Osteocyte (in vitro differentiated cells): ENCODE measurements at regions not wholly inside any gene's neighbourhood (a gene's known extent, or its start where the extent isn't known, plus 50 kb on each side); places are given as distances from the start of the nearest gene placed in this dataset.

Source experiments
- DNase-seq: peaks from one replicate; pipeline ENCODE4 v3.0.0; 2021; ENCODE audit warnings: mixed read lengths; ENCODE audit not compliant: unreplicated experiment; ENCODE audit errors: extremely low spot score
- H3K27ac Mint-ChIP-seq: one replicate; pipeline ENCODE4 v1.8.0; 2021; ENCODE audit warnings: mild to moderate bottlenecking, mixed read lengths; ENCODE audit not compliant: unreplicated experiment
- H3K27me3 Mint-ChIP-seq: one replicate; pipeline ENCODE4 v1.8.0; 2021; ENCODE audit warnings: mixed read lengths; ENCODE audit not compliant: unreplicated experiment
- H3K36me3 Mint-ChIP-seq: one replicate; pipeline ENCODE4 v1.8.0; 2021; ENCODE audit warnings: mixed read lengths; ENCODE audit not compliant: unreplicated experiment
- H3K4me1 Mint-ChIP-seq: one replicate; pipeline ENCODE4 v1.8.0; 2021; ENCODE audit warnings: mixed read lengths; ENCODE audit not compliant: unreplicated experiment
- H3K4me3 Mint-ChIP-seq: one replicate; pipeline ENCODE4 v1.8.0; 2021; ENCODE audit warnings: mild to moderate bottlenecking, moderate library complexity, mixed read lengths; ENCODE audit not compliant: unreplicated experiment
- H3K9me3 Mint-ChIP-seq: one replicate; pipeline ENCODE4 v1.8.0; 2021; ENCODE audit warnings: mixed read lengths; ENCODE audit not compliant: unreplicated experiment
- TF ChIP-seq, protein P1 (sequence below): fragments of 200-600 bp; sonication (generic); IDR thresholded peaks from 2 replicates; pipeline ENCODE4 v1.5.0; 2021; ENCODE audit warnings: antibody characterized with exemption, mild to moderate bottlenecking, moderate library complexity

DNA sequence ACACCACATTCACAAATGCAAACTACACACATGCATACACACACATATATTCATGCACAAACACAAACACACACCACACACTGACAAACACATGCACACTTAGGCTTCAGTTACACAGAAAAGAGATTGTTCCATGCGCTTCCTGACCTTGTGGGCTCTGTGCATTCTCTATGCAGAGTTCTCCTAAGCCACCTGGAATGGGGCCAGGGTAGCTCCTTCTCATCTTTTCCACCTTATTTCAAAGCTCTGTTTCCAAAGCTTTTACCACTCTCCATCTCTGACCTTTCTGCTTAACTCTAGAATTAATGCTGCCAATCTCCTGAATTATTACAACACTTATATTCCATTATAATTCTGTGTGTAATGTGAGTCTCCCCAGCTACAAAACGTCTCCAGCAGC is 522.3 kb upstream of the MYT1L start:
- Mint-ChIP-seq H3K27ac (no peak overlapping the region), H3K9me3 (peaks cover 3% of the 10 kb centered on the region)
- no peak for DNase-seq

DNA sequence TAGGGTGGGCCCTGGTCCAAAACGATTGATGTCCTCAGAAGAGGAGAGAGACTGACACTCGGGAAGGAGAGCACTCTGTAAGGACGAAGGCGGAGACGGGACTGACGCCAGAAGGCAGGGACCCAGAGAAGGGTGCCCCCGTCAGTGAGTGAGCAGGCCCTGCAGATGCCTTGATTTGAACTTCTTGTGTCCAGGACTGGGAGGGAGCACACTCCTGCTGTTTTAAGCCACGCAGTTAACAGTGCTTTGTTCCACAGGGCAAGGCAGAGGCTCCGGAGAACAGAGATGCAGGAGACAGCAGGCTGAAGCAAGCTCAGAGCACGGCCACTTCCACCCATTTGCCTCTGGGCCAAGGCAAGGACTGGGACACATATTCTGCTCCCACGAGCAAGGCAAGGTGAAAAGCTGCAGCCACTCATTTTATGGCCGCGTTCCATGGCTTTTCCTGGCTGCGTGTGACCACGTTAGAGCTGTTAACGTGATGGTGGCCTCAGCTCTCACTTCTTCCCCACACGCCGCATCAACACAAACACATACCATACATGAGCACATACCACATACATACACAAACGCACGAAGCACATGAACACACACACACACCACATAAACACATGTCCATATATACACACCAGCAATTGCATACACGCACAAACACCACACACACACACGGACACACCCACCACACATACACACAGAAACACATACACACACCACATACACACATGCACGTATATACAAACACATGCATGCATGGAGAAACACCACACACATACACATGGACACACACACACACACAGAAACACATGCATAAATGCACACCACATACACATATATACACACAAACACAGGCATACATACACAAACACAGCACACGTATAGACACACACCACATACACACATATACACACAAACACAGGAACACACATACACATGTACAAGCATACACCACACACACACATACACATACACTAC is 521.0 kb upstream of the MYT1L start:
- TF ChIP-seq, protein P1, sequence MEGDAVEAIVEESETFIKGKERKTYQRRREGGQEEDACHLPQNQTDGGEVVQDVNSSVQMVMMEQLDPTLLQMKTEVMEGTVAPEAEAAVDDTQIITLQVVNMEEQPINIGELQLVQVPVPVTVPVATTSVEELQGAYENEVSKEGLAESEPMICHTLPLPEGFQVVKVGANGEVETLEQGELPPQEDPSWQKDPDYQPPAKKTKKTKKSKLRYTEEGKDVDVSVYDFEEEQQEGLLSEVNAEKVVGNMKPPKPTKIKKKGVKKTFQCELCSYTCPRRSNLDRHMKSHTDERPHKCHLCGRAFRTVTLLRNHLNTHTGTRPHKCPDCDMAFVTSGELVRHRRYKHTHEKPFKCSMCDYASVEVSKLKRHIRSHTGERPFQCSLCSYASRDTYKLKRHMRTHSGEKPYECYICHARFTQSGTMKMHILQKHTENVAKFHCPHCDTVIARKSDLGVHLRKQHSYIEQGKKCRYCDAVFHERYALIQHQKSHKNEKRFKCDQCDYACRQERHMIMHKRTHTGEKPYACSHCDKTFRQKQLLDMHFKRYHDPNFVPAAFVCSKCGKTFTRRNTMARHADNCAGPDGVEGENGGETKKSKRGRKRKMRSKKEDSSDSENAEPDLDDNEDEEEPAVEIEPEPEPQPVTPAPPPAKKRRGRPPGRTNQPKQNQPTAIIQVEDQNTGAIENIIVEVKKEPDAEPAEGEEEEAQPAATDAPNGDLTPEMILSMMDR, result no peak
- Mint-ChIP-seq H3K36me3 (no peaks in the 10 kb centered on the region), H3K4me1 (no peaks in the 10 kb centered on the region), H3K9me3 (peaks cover 3% of the 10 kb centered on the region), H3K27ac (no peak overlapping the region), H3K27me3 (no peaks in the 10 kb centered on the region), H3K4me3 (no peak overlapping the region)
- no peak for DNase-seq

More for the DNA sequence above, 522.3 kb upstream of the MYT1L start:
- no peaks in the 10 kb centered on the region for H3K27me3 Mint-ChIP-seq
- H3K4me3 Mint-ChIP-seq, result no peak overlapping the region
- H3K36me3 Mint-ChIP-seq, result no peaks in the 10 kb centered on the region
- TF ChIP-seq, protein P1, result no peak
- no peaks in the 10 kb centered on the region for H3K4me1 Mint-ChIP-seq

DNA sequence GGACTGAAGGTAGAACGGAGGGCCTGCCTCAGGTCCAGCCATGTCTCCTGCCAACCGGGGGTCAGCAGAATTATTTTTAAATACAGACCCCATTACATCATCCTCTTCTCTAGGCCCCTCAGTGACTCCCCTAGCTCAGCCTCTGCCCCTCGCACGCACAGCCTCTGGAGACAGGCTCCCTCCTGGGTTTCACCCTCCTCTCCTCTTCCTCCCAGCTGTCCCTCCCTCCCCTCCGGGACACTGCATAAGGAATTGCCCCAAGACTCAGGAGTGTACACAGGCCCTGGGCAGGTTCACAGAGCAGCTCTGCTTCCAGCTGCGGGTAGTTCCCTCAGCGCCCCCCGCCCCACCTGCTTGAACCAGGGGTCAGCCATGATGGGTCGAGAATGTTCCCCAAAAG is 520.2 kb upstream of the MYT1L start:
- no peaks in the 10 kb centered on the region for H3K36me3 Mint-ChIP-seq
- no peak overlapping the region for H3K4me3 Mint-ChIP-seq
- DNase-seq, result no peak
- H3K27ac Mint-ChIP-seq, result no peak overlapping the region
- no peaks in the 10 kb centered on the region for H3K4me1 Mint-ChIP-seq
- no peaks in the 10 kb centered on the region for H3K27me3 Mint-ChIP-seq
- peaks cover 3% of the 10 kb centered on the region for H3K9me3 Mint-ChIP-seq
- TF ChIP-seq, protein P1, result no peak

DNA sequence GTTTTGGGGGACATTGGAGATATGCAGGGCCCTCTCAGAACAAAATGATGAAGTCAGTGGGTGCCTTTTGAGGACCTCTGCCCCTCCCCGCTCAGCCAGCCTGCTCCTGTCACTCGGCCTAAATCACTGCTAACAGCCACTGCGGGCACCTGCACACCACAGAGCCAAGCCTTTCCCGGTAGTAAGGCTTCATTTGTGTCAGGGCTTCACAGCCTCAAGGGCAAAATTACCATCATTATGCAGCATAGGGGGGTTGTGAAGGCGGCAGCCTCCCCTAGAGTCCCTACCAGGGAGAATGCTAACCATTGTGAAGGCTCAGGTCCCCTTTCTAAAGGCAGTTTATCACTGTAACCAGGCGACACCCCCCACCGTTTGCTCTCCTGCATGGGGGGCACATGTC is 519.8 kb upstream of the MYT1L start:
- Mint-ChIP-seq H3K27me3 (no peaks in the 10 kb centered on the region), H3K36me3 (no peaks in the 10 kb centered on the region), H3K27ac (no peak overlapping the region), H3K4me3 (no peak overlapping the region), H3K9me3 (peaks cover 3% of the 10 kb centered on the region), H3K4me1 (no peaks in the 10 kb centered on the region)
- no peak for DNase-seq
- TF ChIP-seq, protein P1, result no peak

DNA sequence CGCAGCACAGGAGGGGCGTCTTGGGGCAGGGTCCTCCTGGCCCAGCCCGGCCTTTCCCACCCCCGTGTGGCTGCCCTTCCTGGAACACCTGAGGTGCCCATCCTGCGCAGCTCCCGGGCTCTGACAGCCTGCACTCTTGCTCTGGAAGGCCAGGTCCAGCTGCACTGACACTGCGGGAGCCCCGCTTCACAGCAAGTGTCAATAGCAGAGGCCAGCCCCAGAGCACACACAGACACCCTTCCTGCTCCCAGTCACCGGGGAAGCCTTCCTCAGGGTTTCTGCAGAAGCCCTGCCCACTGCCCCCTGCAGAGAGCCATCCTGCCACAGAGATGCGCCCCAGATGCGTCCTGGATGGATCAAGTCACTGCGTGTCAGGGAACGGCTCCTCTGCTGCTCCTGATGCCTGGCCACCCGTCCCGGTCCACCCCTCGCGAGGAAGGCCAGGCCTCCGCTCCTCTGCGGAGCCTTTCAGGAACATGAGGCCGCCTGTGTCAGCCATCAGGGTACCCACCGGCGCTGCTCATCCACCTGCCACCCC is 519.2 kb upstream of the MYT1L start:
- no peak for DNase-seq
- H3K4me3 Mint-ChIP-seq, result no peak overlapping the region
- no peak overlapping the region for H3K27ac Mint-ChIP-seq
- H3K27me3 Mint-ChIP-seq, result no peaks in the 10 kb centered on the region
- no peaks in the 10 kb centered on the region for H3K36me3 Mint-ChIP-seq
- no peaks in the 10 kb centered on the region for H3K4me1 Mint-ChIP-seq
- peaks cover 3% of the 10 kb centered on the region for H3K9me3 Mint-ChIP-seq
- TF ChIP-seq, protein P1, result no peak
